ENCODE measurements at regions not wholly inside any gene's neighbourhood (a gene's known extent, or its start where the extent isn't known, plus 50 kb on each side); places are given as distances from the start of the nearest gene placed in this dataset.

GRCh38 chr2:46850742-46851141 is 64.9 kb downstream of the MCFD2 start:
- DNase-seq: no peak

- DNase-seq: no peak
Measured at GRCh38 chr2:46849721-46850556, 65.7 kb downstream of the MCFD2 start.

- DNase-seq: no peak
Measured at GRCh38 chr2:46849046-46849715, 66.4 kb downstream of the MCFD2 start.

GRCh38 chr2:46848447-46848846 is 67.2 kb downstream of the MCFD2 start:
- DNase-seq: no peak

- DNase-seq: no peak
Measured at GRCh38 chr2:46847726-46848412, 67.7 kb downstream of the MCFD2 start.

- peak in 27 of 56 donors; percentile 8 to 71 (median 26) for DNase-seq
Measured at GRCh38 chr2:46847185-46847710, 68.4 kb downstream of the MCFD2 start.

- DNase-seq: no peak
Measured at GRCh38 chr2:46846536-46846935, 69.1 kb downstream of the MCFD2 start.

GRCh38 chr2:46845542-46846486 is 69.8 kb downstream of the MCFD2 start:
- DNase-seq: no peak

GRCh38 chr2:46844443-46844842 is 71.2 kb downstream of the MCFD2 start:
- no peak for DNase-seq

- DNase-seq: no peak
Measured at GRCh38 chr2:46844034-46844433, 71.6 kb downstream of the MCFD2 start.

GRCh38 chr2:46843316-46843715 is 72.3 kb downstream of the MCFD2 start:
- no peak for DNase-seq

GRCh38 chr2:46842876-46843275 is 72.7 kb downstream of the MCFD2 start:
- DNase-seq: no peak

- no peak for DNase-seq
Measured at GRCh38 chr2:46841621-46842020, 74.0 kb downstream of the MCFD2 start.

- no peak for DNase-seq
Measured at GRCh38 chr2:46839045-46839444, 76.6 kb downstream of the MCFD2 start.

GRCh38 chr2:46837704-46838103 is 77.9 kb downstream of the MCFD2 start:
- no peak for DNase-seq

- DNase-seq: no peak
Measured at GRCh38 chr2:46837112-46837454, 78.5 kb downstream of the MCFD2 start.

- DNase-seq: peak in 4 of 56 donors; percentile 11 to 23 (median 12)
Measured at GRCh38 chr2:46836295-46837111, 79.1 kb downstream of the MCFD2 start.

GRCh38 chr2:46835520-46835919 is 80.1 kb downstream of the MCFD2 start:
- DNase-seq: no peak

GRCh38 chr2:46832543-46832942 is 83.1 kb downstream of the MCFD2 start:
- DNase-seq: no peak

GRCh38 chr2:46831869-46832265 is 83.7 kb downstream of the MCFD2 start:
- DNase-seq: no peak
